G401 (cell line): ENCODE measurements at regions not wholly inside any gene's neighbourhood (a gene's known extent, or its start where the extent isn't known, plus 50 kb on each side); places are given as distances from the start of the nearest gene placed in this dataset.

Experiments used
- DNase-seq: peaks from one replicate; pipeline ENCODE4 v3.0.0-alpha.2; 2015; ENCODE audit warnings: low spot score
- in situ Hi-C: cut with HindIII; loops from 2 replicates; pipeline ENCODE4 v1.10.0; 2016; ENCODE audit warnings: low sequenced_read_pairs, mixed read lengths

GRCh38 chr14:97699026-97699425 is 901.8 kb downstream of the VRK1 start:
- in situ Hi-C loops = no loop called here
- no peak for DNase-seq

GRCh38 chr14:97703006-97703760 is 906.0 kb downstream of the VRK1 start:
- DNase-seq = no peak
- in situ Hi-C loops = no loop called here

- in situ Hi-C loops = no loop called here
- DNase-seq = no peak
These were observed 907.2 kb downstream of the VRK1 start for GRCh38 chr14:97704316-97704885.

- DNase-seq = no peak
- in situ Hi-C loops = no loop called here
These were observed 907.9 kb downstream of the VRK1 start for GRCh38 chr14:97705107-97705506.

GRCh38 chr14:97705976-97706375 is 908.8 kb downstream of the VRK1 start:
- in situ Hi-C loops = no loop called here
- no peak for DNase-seq

- DNase-seq = no peak
- in situ Hi-C loops = no loop called here
These were observed 909.6 kb downstream of the VRK1 start for GRCh38 chr14:97706819-97707218.

- DNase-seq = no peak
- in situ Hi-C loops = no loop called here
These were observed 910.4 kb downstream of the VRK1 start for GRCh38 chr14:97707603-97708002.

- in situ Hi-C loops = no loop called here
- DNase-seq = no peak
These were observed 912.4 kb downstream of the VRK1 start for GRCh38 chr14:97709552-97709951.

GRCh38 chr14:97710726-97711125 is 913.5 kb downstream of the VRK1 start:
- no peak for DNase-seq
- in situ Hi-C loops = no loop called here

- in situ Hi-C loops = no loop called here
- no peak for DNase-seq
These were observed 915.3 kb downstream of the VRK1 start for GRCh38 chr14:97712471-97712870.

GRCh38 chr14:97713023-97713422 is 915.8 kb downstream of the VRK1 start:
- no peak for DNase-seq
- in situ Hi-C loops = no loop called here

GRCh38 chr14:97718886-97719442 is 921.8 kb downstream of the VRK1 start:
- no peak for DNase-seq
- in situ Hi-C loops = no loop called here

GRCh38 chr14:97719931-97720330 is 922.7 kb downstream of the VRK1 start:
- no peak for DNase-seq
- in situ Hi-C loops = no loop called here

GRCh38 chr14:97723351-97723750 is 926.2 kb downstream of the VRK1 start:
- in situ Hi-C loops = no loop called here
- DNase-seq = no peak

- in situ Hi-C loops = no loop called here
- no peak for DNase-seq
These were observed 926.6 kb downstream of the VRK1 start for GRCh38 chr14:97723819-97724218.

- in situ Hi-C loops = no loop called here
- no peak for DNase-seq
These were observed 927.1 kb downstream of the VRK1 start for GRCh38 chr14:97724265-97724731.

- no peak for DNase-seq
- in situ Hi-C loops = no loop called here
These were observed 929.5 kb downstream of the VRK1 start for GRCh38 chr14:97726676-97727075.

- DNase-seq = no peak
- in situ Hi-C loops = no loop called here
These were observed 933.5 kb downstream of the VRK1 start for GRCh38 chr14:97730706-97731105.

GRCh38 chr14:97731800-97732199 is 934.6 kb downstream of the VRK1 start:
- in situ Hi-C loops = no loop called here

GRCh38 chr14:97747316-97747715 is 950.1 kb downstream of the VRK1 start:
- no peak for DNase-seq
- in situ Hi-C loops = no loop called here

More at GRCh38 chr14:97731800-97732199, 934.6 kb downstream of the VRK1 start:
- no peak for DNase-seq

- no peak for DNase-seq
- in situ Hi-C loops = no loop called here
These were observed 951.4 kb downstream of the VRK1 start for GRCh38 chr14:97748616-97749015.
